PFSK-1 (cell line): ENCODE measurements at regions not wholly inside any gene's neighbourhood (a gene's known extent, or its start where the extent isn't known, plus 50 kb on each side); places are given as distances from the start of the nearest gene placed in this dataset.

Experiments used
- FOXP2 ChIP-seq: optimal IDR thresholded peaks from 2 replicates; pipeline ENCODE3; 2011; ENCODE audit warnings: borderline replicate concordance, control low read depth, inconsistent platforms; ENCODE audit not compliant: insufficient read depth; ENCODE audit errors: extremely low read length, extremely low read depth
- POLR2AphosphoS5 ChIP-seq: IDR thresholded peaks from 2 replicates; pipeline ENCODE4 v1.6.1; 2012; ENCODE audit warnings: low read depth, mild to moderate bottlenecking, control low read depth, low read length, moderate library complexity
- REST ChIP-seq, 2 experiments: IDR thresholded peaks; 2 replicates each; pipeline versions ENCODE4 v1.6.1 to v1.8.0; 2011 to 2012; ENCODE audit warnings: low read depth in 2 of 2, low read length in 2 of 2, control low read depth in 1 of 2, inconsistent platforms in 1 of 2, mild to moderate bottlenecking in 1 of 2, moderate library complexity in 1 of 2; ENCODE audit not compliant: insufficient read depth in 1 of 2
- SIN3A ChIP-seq: IDR thresholded peaks from 2 replicates; pipeline ENCODE4 v1.6.1; 2012; ENCODE audit warnings: mild to moderate bottlenecking, low read length, moderate library complexity, borderline replicate concordance; ENCODE audit not compliant: insufficient read depth
- TAF1 ChIP-seq: IDR thresholded peaks from 2 replicates; pipeline ENCODE4 v1.6.1; 2012; ENCODE audit warnings: low read length, control low read depth, borderline replicate concordance; ENCODE audit not compliant: insufficient read depth

- TF ChIP-seq POLR2AphosphoS5 (no peak), FOXP2 (no peak)
These were observed 308.0 kb downstream of the DOCK8 start for GRCh38 chr9:522658-523057.

GRCh38 chr9:523444-523843, 308.8 kb downstream of the DOCK8 start:
- no peak for TF ChIP-seq TAF1
- no peak for TF ChIP-seq REST (IDR thresholded peaks at IDR 0.05; ENCODE audit: insufficient read depth in 1 of 2, low read depth in 2 of 2, low read length in 2 of 2)
- TF ChIP-seq POLR2AphosphoS5, result no peak
- no peak for TF ChIP-seq SIN3A
- TF ChIP-seq FOXP2, result no peak

- TF ChIP-seq POLR2AphosphoS5, result no peak
- TF ChIP-seq FOXP2, result no peak
- TF ChIP-seq SIN3A, result no peak
- no peak for TF ChIP-seq REST (IDR thresholded peaks at IDR 0.05; ENCODE audit: insufficient read depth in 1 of 2, low read depth in 2 of 2, low read length in 2 of 2)
- TF ChIP-seq TAF1, result no peak
These were observed 309.3 kb downstream of the DOCK8 start for GRCh38 chr9:524008-524407.

GRCh38 chr9:526904-527591, 312.4 kb downstream of the DOCK8 start:
- TF ChIP-seq FOXP2 (no peak), TAF1 (no peak), SIN3A (no peak), REST (IDR thresholded peaks at IDR 0.05; ENCODE audit: insufficient read depth in 1 of 2, low read depth in 2 of 2, low read length in 2 of 2) (no peak), POLR2AphosphoS5 (no peak)

GRCh38 chr9:529731-530130, 311.8 kb upstream of the DMRT1 start:
- TF ChIP-seq POLR2AphosphoS5 (no peak), TAF1 (no peak), SIN3A (no peak), REST (IDR thresholded peaks at IDR 0.05; ENCODE audit: insufficient read depth in 1 of 2, low read depth in 2 of 2, low read length in 2 of 2) (no peak), FOXP2 (no peak)
